Astrocyte (in vitro differentiated cells and primary cell): ENCODE measurements at regions not wholly inside any gene's neighbourhood (a gene's known extent, or its start where the extent isn't known, plus 50 kb on each side); places are given as distances from the start of the nearest gene placed in this dataset.

Source experiments
- DNase-seq: peaks from one replicate; pipeline ENCODE4 v3.0.0-alpha.2; 2010; ENCODE audit warnings: low read depth
- FAIRE-seq: peaks from 2 replicates; lab custom pipeline; 2011; peaks lifted over from hg19 to GRCh38; lab: Jason Lieb, UNC
- H2AFZ ChIP-seq: 2 replicates; pipeline ENCODE4 v1.6.0; 2012; ENCODE audit warnings: low read depth, low read length, inconsistent platforms
- H3K27ac ChIP-seq: 2 replicates; pipeline ENCODE4 v1.5.1; 2011; ENCODE audit warnings: low read depth, low read length, inconsistent platforms
- H3K27me3 ChIP-seq: 2 replicates; pipeline ENCODE4 v1.6.0; 2011; ENCODE audit warnings: low read length, inconsistent platforms; ENCODE audit not compliant: insufficient read depth
- H3K36me3 ChIP-seq: 2 replicates; pipeline ENCODE4 v1.5.1; 2011; ENCODE audit warnings: low read length, inconsistent platforms; ENCODE audit not compliant: insufficient read depth
- H3K4me1 ChIP-seq: 2 replicates; pipeline ENCODE4 v1.5.1; 2011; ENCODE audit warnings: low read length, inconsistent platforms; ENCODE audit not compliant: insufficient read depth
- H3K4me2 ChIP-seq: 2 replicates; pipeline ENCODE4 v1.6.0; 2012; ENCODE audit warnings: low read length, inconsistent platforms
- H3K4me3 ChIP-seq: 2 replicates; pipeline ENCODE4 v1.5.1; 2011; ENCODE audit warnings: low read depth, mild to moderate bottlenecking, low read length, inconsistent platforms; ENCODE audit not compliant: insufficient read depth
- H3K79me2 ChIP-seq: 2 replicates; pipeline ENCODE4 v1.6.0; 2012; ENCODE audit warnings: mild to moderate bottlenecking, low read length, inconsistent platforms; ENCODE audit not compliant: insufficient read depth
- H3K9ac ChIP-seq: 2 replicates; pipeline ENCODE4 v1.6.0; 2012; ENCODE audit warnings: mild to moderate bottlenecking, low read length, inconsistent platforms
- H3K9me3 ChIP-seq: 2 replicates; pipeline ENCODE4 v1.5.1; 2012; ENCODE audit warnings: low read depth, mild to moderate bottlenecking, low read length, inconsistent platforms; ENCODE audit not compliant: insufficient read depth
- H4K20me1 ChIP-seq: 2 replicates; pipeline ENCODE4 v1.6.0; 2012; ENCODE audit warnings: low read length, inconsistent platforms; ENCODE audit not compliant: insufficient read depth
- H3K27ac Mint-ChIP-seq: one replicate; pipeline ENCODE4 v1.8.0; 2021; ENCODE audit warnings: mild to moderate bottlenecking, mixed read lengths; ENCODE audit not compliant: unreplicated experiment
- H3K27me3 Mint-ChIP-seq: one replicate; pipeline ENCODE4 v1.8.0; 2021; ENCODE audit warnings: low read depth, mixed read lengths; ENCODE audit not compliant: unreplicated experiment
- H3K36me3 Mint-ChIP-seq: one replicate; pipeline ENCODE4 v1.8.0; 2021; ENCODE audit warnings: low read depth, mixed read lengths; ENCODE audit not compliant: unreplicated experiment
- H3K4me1 Mint-ChIP-seq: one replicate; pipeline ENCODE4 v1.8.0; 2021; ENCODE audit warnings: low read depth, mixed read lengths; ENCODE audit not compliant: unreplicated experiment
- H3K4me3 Mint-ChIP-seq: one replicate; pipeline ENCODE4 v1.8.0; 2021; ENCODE audit warnings: mild to moderate bottlenecking, moderate library complexity, mixed read lengths; ENCODE audit not compliant: unreplicated experiment
- H3K9me3 Mint-ChIP-seq: one replicate; pipeline ENCODE4 v1.8.0; 2021; ENCODE audit warnings: mild to moderate bottlenecking, mixed read lengths; ENCODE audit not compliant: unreplicated experiment
- CTCF ChIP-seq: IDR thresholded peaks from 2 replicates; pipeline ENCODE4 v1.5.1; 2011; ENCODE audit warnings: low read depth, mild to moderate bottlenecking, inconsistent platforms, low read length, moderate library complexity; ENCODE audit not compliant: insufficient read depth
- EZH2 ChIP-seq: IDR thresholded peaks from 2 replicates; pipeline ENCODE4 v1.6.1; 2012; ENCODE audit warnings: mild to moderate bottlenecking, low read length, inconsistent platforms; ENCODE audit not compliant: insufficient read depth

- peaks cover 9% of the 10 kb centered on the region for H3K4me1 Mint-ChIP-seq
- Histone ChIP-seq H3K9me3 (no peaks in the 10 kb centered on the region), H3K9ac (no peak overlapping the region), H3K4me1 (no peaks in the 10 kb centered on the region), H3K27me3 (no peaks in the 10 kb centered on the region), H3K4me2 (no peak overlapping the region), H3K27ac (no peak overlapping the region), H3K36me3 (no peaks in the 10 kb centered on the region), H3K79me2 (no peaks in the 10 kb centered on the region), H4K20me1 (no peaks in the 10 kb centered on the region), H3K4me3 (no peak overlapping the region), H2AFZ (no peak overlapping the region)
- DNase-seq (peak; percentile 60), FAIRE-seq (no peak)
- TF ChIP-seq EZH2 (no peak), CTCF (no peak)
- H3K9me3 Mint-ChIP-seq: peaks cover 2% of the 10 kb centered on the region
- no peak overlapping the region for H3K27ac Mint-ChIP-seq
- H3K27me3 Mint-ChIP-seq: no peaks in the 10 kb centered on the region
- no peak overlapping the region for H3K4me3 Mint-ChIP-seq
- no peaks in the 10 kb centered on the region for H3K36me3 Mint-ChIP-seq
Observed at GRCh38 chr5:125463466-125464092, 717.1 kb upstream of the ZNF608 start.

DNA sequence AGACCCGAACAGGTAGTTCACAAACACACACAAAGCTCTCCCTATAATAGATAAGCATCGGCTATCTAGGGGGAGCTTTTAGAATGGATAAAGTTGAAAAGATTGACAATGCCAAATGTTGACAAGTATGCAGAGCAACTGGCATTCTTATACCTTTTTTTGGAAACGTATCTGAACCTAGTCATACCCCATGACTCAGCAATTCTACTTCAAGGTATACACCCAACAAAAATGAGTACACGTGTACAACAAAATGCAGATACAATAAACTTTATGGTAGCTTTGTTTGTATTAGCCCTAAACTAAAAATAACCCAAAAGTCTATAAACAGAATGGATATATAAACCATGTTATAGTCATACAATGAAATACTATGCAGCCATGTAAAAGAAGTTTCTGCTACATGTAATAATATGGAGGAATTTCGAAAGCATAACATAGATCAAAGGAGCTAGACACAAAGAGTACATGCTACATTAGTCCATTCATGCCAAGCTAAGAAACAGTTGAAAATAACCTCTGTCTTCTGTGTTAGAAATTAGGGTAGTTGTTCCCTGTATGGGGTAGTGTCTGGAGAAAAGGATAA is 718.5 kb upstream of the ZNF608 start:
- H3K4me2 ChIP-seq: no peak overlapping the region
- DNase-seq (no peak), FAIRE-seq (no peak)
- H3K9me3 ChIP-seq: no peaks in the 10 kb centered on the region
- no peak overlapping the region for H3K27ac ChIP-seq
- H3K27ac Mint-ChIP-seq: no peak overlapping the region
- H3K4me3 Mint-ChIP-seq: no peak overlapping the region
- H3K4me1 Mint-ChIP-seq: peaks cover 9% of the 10 kb centered on the region
- no peaks in the 10 kb centered on the region for H3K36me3 ChIP-seq
- no peaks in the 10 kb centered on the region for H3K36me3 Mint-ChIP-seq
- H2AFZ ChIP-seq: no peak overlapping the region
- no peaks in the 10 kb centered on the region for H3K79me2 ChIP-seq
- no peaks in the 10 kb centered on the region for H3K4me1 ChIP-seq
- no peaks in the 10 kb centered on the region for H3K9me3 Mint-ChIP-seq
- no peak overlapping the region for H3K4me3 ChIP-seq
- H3K27me3 ChIP-seq: no peaks in the 10 kb centered on the region
- H4K20me1 ChIP-seq: no peaks in the 10 kb centered on the region
- H3K9ac ChIP-seq: no peak overlapping the region
- no peak for TF ChIP-seq EZH2
- no peak for TF ChIP-seq CTCF
- no peaks in the 10 kb centered on the region for H3K27me3 Mint-ChIP-seq

DNA sequence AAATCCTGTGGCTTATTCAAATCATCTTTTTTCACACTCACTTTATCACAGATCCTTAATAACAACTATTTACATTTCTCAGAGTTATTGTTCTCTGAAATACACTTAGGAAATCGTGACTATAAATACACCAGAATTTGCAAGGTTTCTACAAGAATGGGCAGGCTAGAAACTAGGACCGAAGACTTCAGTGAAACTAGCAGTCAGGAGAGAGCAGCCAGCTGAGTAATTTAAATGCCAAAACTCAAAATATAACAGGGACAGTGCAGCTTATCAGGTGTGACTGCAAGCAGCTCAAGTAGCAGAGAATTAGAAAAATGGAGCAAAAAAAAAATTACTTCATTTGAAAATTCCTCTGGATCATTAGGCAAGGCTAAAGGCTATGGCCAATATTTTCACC is 719.3 kb upstream of the ZNF608 start:
- no peaks in the 10 kb centered on the region for H3K79me2 ChIP-seq
- H3K27me3 ChIP-seq: no peaks in the 10 kb centered on the region
- Mint-ChIP-seq H3K4me3 (no peak overlapping the region), H3K36me3 (no peaks in the 10 kb centered on the region), H3K4me1 (peaks cover 9% of the 10 kb centered on the region), H3K9me3 (no peaks in the 10 kb centered on the region), H3K27ac (no peak overlapping the region), H3K27me3 (no peaks in the 10 kb centered on the region)
- H3K4me1 ChIP-seq: no peaks in the 10 kb centered on the region
- H3K27ac ChIP-seq: no peak overlapping the region
- DNase-seq (no peak), FAIRE-seq (no peak)
- no peaks in the 10 kb centered on the region for H3K36me3 ChIP-seq
- TF ChIP-seq EZH2 (no peak), CTCF (no peak)
- no peak overlapping the region for H3K4me2 ChIP-seq
- no peaks in the 10 kb centered on the region for H4K20me1 ChIP-seq
- no peaks in the 10 kb centered on the region for H3K9me3 ChIP-seq
- no peak overlapping the region for H3K9ac ChIP-seq
- H3K4me3 ChIP-seq: no peak overlapping the region
- H2AFZ ChIP-seq: no peak overlapping the region
